ENCODE measurements at regions not wholly inside any gene's neighbourhood (a gene's known extent, or its start where the extent isn't known, plus 50 kb on each side); places are given as distances from the start of the nearest gene placed in this dataset.

DNA sequence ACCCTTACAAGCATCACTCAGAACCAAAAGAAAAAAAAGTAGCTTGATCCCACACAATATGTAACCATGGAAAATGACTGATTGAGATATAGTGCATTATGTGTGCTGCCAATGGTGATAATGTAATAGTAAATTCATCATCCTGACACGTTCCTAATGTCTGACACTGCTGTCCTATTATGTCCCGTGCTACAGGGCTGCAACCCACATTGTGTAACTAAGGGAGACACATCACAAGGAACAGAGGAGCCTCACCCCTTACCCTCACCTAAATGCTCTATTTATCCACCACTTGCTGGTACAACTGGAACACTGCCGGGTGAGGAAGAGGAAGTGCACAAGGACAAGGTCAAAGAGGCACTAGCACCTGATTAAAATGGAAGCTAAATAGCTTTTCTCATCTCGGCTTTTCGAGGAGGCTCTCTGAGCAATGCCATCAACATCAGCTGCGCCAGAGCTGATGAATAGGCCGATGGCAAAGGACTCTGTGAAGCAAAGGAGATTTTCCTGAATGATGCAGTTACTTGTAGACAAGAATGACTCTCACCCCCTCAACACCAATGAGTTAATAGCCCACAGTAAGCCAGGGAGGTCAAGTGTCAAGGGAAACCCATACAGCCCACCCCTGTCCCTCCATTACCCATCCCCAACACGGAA, 181.6 kb downstream of the HNRNPD start:
- TF ChIP-seq POLR2A (IDR thresholded peaks at IDR 0.05) (no peak), CTCF (IDR thresholded peaks at IDR 0.05) (no peak)
